NCI-H345 treated with DMSO at 0.1 percent for 48 hours (cell line): ENCODE measurements at regions not wholly inside any gene's neighbourhood (a gene's known extent, or its start where the extent isn't known, plus 50 kb on each side); places are given as distances from the start of the nearest gene placed in this dataset.

ENCODE experiments used
- DNase-seq: peaks from one replicate; lab custom pipeline; 2025; ENCODE audit not compliant: unreplicated experiment; lab: John Stamatoyannopoulos, UW

DNA sequence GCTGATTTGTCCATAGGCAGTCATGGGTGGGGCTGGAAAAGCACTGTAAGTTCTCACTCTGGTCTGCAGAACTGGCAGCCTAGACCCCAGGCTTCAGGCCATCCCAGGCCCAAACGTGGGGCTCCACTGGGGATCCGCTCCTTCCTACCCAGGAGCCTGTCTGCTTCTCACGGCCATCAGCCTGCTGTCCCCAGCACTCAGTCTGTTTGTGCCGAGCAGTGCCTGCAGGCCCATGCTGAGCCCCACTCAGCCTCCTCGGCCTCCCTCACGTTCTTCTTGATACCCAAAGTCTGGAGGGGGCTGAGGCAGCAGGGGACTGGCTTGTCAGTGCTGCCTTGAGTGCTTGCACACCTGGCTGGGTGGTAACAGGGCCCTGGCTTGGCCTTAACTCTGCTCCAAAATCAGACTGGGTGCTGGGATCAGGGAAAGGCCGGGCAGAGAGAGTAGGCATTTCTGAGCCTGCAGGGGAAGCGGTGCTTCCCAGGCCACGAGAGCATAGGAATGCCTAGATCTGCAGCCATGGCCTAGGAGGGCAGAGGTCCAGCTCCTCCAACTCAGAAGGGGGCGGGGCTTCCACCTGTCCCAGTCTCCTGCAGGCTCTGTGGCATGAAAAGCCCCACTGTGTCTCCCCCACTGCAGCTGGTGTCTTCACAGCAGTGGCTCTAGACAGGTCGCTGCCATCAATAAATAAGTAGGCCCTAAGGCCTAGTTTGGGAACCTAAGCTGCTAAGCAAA lies 772.4 kb upstream of the FBXO33 start:
- DNase-seq, result no peak

DNA sequence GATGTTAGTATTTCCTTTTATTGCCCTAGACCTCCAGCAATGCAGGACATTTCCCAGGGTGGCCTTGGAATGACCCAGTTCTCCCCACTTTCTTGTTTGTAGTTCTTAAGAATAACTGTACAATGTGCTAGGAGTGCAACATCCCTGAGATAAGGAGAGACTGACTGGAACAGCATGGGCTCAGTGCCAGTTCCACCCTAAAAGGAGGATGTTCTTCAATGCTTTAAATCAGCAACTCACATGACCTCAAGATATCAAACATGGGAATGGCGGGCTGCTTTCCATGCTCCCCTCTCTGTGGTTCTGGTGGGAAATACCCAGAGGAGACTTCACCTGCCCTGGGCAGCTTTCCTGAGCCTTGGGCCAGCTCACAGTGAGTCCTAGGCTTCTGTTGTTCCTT lies 766.9 kb upstream of the FBXO33 start:
- no peak for DNase-seq

DNA sequence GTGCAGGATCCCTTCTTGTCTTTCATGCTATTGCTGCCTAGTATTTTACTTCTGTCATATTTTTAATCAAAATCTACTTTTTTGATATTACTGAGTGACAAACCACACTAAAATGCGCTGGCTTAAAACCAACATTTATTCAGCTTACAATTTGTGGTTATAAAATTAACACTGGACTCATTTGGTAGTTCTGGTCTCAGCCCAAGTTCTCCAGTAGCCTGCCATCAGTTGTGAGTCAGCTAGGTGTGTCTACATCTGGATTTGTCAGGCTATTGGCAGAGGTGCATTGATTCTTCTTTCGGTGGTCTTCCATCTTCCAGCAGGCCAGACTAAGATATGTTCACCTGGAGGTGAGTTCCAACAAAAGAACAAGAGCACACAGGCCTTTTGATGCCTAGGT lies 765.1 kb upstream of the FBXO33 start:
- no peak for DNase-seq

DNA sequence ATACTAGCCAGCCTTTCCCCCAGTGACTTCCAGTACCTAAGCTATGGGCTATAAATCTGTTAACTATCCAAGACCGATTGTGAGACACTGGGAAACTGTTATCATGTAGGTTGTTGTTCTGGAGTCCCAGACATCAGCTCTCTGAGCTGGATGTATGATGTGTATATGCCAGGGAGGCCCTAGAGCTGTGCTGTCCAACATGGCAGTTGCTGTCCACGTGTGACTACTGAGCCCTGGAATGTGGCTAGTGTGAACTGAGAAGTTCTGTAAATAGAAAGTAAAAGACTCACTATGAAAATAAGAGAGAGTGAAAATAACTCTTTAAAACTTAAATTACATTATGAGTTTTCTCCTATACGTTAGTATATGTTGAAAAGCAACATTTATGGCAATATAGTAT lies 755.8 kb upstream of the FBXO33 start:
- DNase-seq, result no peak

DNA sequence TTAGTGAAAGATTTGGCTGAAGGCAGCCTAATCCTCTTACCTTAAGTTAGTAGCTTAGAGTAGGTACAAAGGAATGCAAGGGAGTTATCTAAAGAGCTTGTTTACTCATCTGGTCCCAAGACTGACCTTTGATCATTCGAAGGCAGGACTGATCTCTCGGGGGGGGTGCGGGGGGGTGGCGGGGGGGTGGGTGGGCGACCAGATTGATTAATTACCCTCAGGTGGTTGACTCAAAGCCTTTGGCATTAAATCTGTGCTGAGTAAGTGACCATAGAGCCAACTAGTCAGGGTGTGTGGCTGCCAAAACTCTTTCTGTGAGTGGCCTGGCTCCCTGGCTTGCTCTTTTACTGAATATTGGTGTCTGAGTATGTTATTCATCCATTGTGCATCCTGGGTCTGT lies 731.9 kb upstream of the FBXO33 start:
- DNase-seq, result no peak

DNA sequence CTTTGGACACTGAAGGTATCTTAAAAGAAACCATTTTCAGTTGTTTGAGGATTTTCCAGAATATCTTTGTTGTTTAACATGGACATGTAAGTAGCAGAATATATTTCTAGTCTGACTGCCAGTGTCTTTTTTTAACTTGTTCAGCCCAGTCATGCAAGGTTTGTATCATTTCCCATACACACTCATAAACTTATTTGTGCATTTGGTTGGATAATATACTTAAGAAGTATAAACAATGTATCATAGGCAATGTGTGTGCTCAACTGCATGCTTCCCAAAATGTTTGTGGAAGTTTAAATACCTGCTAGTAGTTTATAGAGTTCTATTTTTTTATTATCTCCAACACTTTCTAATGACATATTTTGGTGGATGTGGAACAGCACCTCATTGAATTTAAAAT lies 707.4 kb upstream of the FBXO33 start:
- DNase-seq, result no peak

DNA sequence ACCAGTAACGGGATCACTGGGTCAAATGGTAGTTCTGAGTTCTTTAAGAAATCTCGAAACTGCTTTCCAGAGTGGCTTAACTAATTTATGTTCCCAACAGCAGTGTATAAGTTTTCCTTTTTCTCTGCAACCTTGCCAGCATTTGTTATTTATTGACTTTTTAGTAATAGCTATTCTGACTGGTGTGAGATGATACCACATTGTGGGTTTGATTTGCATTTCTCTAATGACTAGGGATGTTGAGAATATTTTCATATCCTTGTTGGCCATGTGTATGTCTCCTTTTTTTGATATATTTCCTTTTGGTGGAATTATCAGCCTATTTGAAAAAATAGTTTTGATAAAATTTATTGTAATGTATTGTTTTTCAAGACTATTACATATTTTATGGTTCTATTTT lies 701.2 kb upstream of the FBXO33 start:
- DNase-seq, result no peak

DNA sequence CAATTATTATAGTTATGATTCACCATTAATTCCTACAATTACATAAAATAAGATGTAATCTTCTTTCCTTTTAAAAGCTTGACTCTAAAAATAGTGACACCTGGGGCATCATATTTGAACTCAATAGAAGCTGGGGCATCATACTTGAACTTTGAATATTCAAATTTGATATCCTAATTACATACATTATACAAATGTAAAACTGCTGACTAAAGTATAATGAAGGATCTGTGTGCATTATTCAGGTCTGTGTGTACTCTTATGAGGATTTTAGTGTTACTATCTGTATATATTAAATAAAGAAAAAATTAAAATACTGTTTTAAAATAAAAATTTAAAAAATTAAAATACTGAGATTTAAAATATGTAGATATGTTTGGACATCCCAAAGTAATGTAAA lies 696.9 kb upstream of the FBXO33 start:
- no peak for DNase-seq

DNA sequence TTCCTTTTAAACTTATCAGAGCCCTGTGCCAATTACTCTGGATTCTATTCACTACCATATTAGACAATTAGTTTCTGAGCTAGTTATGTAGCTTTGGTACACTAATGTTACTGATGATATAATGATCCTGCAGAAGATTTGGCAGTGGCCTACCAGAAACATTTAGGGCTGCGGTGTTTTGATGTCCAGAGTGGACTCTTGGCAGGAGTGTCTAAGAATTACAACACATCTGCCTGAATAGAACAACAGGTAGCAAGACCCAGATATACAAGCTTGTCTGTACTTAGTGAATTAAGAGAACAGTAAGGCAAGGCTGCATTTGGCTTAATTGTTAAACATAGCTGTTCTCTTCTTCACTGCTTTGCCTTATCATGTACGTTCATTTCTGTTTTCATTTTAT lies 691.6 kb upstream of the FBXO33 start:
- no peak for DNase-seq

DNA sequence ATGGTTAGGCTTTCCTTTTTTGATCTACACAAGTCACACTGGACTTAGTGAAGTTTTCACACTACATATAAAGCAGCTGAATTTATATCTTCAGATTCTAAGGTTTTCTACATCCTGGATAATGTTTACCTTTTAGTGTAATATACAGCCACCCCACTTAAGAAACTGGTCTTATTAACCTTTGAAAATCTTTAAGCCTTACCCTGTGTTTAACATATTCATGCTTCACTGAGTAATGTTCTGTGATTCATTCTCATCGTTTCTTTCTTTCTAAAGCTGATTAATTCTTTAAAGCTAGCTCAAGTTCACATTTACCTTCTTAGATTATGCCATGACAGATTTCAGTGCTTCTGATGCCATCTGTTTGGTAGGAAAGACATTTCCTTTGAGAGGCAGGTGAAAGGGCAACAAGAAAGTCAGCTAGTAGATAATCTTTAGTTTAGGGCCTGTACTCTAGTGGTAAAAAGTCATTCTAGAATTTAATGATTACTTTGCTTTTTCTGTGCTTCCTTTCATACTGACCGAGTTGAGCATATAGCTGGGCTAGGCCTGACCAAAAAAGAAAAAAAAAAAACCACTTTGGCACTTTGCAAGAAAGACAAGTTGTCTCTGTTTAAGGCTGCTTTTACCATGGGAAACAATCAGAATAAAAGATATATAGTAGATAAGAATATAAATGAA lies 690.9 kb upstream of the FBXO33 start:
- no peak for DNase-seq

DNA sequence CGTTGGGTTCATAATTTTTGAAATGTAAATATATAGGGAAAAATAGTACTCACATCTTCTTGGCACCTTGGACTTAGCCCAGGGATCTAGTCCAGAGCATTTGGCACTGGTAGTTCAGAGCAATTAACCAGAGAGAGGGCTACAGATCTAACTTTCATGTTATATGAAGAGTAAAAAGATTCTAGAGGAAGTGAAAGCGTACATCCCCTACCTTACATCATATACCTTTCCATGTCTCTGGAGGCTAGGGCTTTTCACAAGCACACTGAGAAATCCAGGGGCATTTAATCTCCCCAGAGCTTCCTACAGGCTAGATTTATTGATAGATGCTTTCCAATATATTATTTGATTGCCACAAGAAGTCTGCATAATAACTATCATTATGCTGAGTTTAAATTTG lies 687.5 kb upstream of the FBXO33 start:
- DNase-seq, result no peak

DNA sequence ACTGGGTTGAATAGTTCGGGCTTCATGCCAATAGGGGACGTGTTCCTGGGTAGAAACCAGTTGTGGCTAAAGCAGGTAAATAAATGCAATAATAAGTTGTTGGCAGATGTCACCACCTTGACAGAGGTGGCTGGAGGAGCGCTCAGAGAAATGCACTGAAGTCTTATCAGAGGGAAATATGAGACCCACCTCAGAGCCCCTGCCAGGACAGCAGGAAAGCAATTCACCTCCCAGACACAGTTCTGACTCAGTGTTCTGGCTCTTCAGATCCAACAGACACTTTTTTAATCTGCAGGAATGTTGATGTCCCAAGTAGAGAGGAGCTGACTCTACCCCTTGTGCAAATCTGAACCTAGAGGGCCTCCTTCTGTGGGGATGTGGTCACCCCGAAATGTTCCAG lies 687.1 kb upstream of the FBXO33 start:
- no peak for DNase-seq

DNA sequence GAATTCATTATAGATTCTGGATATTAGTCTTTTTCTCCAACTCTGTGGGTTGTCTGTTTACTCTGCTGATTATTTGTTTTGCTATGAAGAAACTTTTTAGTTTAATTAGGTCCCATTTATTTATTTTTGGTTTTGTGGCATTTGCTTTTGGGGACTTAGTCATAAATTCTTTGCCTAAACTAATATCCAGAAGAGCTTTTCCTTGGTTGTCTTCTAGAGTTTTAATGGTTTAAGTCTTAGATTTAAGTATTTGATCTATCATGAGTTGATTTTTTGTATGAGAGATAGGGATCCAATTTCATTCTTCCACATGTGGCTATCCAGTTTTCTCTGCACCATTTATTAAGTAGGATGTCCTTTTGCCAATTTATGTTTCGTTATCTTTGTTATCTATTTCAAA lies 683.4 kb upstream of the FBXO33 start:
- no peak for DNase-seq

DNA sequence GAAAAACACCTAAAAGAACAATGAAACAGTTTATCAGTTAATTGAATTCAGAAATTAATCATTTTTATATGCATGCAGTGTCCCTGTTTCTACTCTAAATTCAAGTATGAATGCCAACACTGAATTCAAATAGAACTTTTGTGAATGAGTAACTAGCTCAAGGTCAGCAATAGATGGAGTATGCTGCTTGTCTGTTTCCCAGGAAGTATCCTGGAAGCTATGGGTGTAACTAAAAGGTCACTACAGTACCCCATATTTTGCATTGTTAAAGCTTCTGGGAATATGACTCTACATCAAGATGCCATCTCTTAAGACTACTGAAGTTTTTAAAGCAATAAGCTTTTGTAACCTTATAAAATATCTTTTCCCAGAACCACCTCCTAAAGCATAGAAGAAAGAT lies 681.4 kb upstream of the FBXO33 start:
- DNase-seq, result no peak

DNA sequence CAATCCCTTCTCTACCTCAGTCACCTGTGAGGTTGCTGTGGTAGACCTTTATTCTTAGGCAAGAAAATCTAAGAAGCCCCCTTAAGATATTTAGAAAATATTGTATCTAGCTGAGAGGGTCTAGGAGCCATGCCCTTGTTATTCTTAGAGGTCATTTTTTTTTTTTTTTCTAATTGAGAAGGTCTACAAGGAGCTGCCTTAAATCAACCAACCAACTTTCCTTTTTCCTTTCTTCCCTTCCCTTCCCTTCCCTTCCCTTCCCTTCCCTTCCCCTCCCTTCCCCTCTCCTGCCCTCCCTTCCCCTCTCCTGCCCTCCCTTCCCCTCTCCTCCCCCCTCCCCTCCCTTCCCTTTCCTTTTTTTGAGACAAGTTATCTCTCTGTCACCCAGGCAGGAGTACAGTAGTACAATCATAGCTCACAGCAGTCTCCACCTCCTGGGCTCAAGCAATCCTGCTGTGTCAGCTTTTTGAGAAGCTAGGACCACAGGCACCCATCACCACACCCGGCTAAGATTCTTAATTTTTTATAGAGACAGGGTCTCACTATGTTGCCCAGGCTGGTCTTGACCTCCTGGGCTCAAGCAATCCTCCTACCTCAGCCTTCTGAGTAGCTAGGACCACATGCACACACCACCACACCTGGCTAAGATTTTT lies 668.4 kb upstream of the FBXO33 start:
- no peak for DNase-seq

DNA sequence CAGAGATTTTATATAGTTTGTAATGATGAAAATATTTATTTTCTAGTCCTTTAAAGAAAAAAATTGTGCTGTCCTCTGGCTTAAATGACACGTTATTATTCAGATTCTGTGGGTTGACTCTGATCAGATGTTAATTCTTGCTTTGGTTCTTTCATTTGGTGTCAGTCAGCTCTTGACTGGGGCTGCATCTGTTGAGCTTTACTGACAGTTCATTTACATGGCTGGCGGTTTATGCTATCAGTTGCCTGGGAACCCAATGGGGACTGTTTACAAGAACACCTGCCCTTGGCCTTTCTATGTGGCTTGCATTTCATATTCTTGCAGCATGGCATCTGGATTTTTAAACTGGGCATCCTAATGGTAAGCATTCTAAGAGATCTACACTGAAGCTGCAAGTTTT lies 667.1 kb upstream of the FBXO33 start:
- no peak for DNase-seq

DNA sequence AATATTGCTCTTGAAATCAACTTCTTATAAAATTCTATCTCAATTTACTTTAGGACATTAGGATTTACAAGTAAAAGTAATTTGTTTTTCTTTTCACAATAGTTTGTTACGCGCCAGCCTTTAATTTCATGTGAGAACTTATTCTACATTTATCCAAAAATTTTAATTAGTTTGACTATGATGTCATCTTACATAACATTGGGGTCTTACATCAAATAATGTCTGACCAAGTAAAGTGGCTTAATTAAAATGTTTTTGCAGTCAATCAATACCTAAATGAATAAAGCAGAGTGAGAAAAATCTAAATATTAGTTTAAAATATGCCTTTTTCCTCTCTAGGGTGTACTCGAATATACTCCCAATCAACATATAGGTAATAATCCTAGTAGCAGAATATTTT lies 666.2 kb upstream of the FBXO33 start:
- DNase-seq, result no peak

DNA sequence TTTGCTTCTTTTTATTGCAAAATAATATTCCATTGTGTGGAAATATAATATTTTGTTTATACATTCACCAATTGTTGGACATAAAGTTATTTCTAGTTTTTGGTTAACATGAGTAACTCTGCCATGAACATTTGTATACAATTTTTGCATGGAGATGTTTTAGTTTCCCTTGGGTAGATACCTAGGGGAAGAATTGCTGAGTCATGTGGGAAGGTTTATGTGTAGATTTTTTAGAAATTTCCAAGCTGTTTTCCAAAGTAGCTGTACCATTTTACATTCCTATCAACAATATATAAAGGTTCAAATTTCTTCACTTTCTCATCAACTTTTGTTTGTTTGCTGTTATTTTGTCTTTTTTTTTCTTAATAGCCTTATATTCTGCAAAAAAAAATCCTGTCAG lies 664.7 kb upstream of the FBXO33 start:
- no peak for DNase-seq

DNA sequence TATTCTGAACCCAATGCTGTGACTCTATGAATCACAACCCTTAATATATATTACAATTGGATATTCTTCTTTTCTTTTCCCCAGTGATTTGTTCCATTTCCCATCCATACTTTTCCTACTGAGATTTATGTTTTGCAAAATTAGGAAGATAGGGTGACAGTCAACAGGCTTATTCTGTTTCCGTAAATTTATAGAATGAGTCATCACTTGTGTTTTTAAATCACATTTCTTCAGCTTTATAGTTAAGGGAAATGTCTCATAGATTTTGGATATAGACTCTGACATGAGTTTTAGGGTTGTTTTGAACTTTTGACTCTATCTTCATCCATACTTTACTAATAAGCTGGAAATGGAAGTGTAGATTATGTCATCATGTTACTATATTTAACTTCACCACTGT lies 661.6 kb upstream of the FBXO33 start:
- DNase-seq, result no peak

DNA sequence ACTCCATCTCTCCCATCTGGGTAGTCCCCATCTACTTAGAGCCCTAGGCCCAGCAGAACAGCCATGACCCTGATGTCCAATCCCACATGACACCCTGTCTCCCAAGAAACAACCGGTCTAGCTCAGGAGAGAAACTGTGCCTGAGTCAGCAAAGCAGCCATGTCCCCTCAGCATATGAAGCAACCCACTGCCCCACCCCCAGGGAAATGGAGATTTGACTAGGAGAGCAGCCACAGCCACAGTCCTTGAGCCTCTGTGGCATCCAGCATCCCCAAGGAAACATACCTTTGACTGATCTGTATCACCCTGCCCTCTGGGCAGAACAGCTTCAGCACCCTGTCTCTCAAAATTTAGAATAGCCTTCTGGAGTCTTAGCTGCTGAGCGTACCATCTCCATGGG lies 641.9 kb upstream of the FBXO33 start:
- DNase-seq, result no peak

DNA sequence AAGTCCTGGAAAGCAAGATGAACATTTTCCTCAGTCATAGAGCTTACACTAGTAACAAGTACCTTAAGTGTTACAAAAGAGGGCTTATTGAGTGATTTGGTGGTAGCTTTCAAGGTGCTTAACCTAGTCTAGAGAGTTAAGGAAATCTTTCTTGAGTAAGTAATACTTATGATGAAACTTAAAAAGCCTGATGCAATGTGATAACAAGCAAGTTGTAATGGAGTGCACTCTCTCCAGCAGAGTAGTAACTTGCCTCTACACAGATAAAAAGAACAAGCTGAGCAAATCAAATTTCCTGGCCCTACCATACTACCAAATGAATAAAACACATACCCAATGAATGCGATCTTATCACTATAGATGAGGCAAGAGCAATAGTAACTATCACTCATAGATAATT lies 639.9 kb upstream of the FBXO33 start:
- DNase-seq, result no peak
